PFSK-1 (cell line): ENCODE measurements at regions not wholly inside any gene's neighbourhood (a gene's known extent, or its start where the extent isn't known, plus 50 kb on each side); places are given as distances from the start of the nearest gene placed in this dataset.

ENCODE experiments used
- FOXP2 ChIP-seq: optimal IDR thresholded peaks from 2 replicates; pipeline ENCODE3; 2011; ENCODE audit warnings: borderline replicate concordance, control low read depth, inconsistent platforms; ENCODE audit not compliant: insufficient read depth; ENCODE audit errors: extremely low read length, extremely low read depth
- POLR2AphosphoS5 ChIP-seq: IDR thresholded peaks from 2 replicates; pipeline ENCODE4 v1.6.1; 2012; ENCODE audit warnings: low read depth, mild to moderate bottlenecking, control low read depth, low read length, moderate library complexity
- SIN3A ChIP-seq: IDR thresholded peaks from 2 replicates; pipeline ENCODE4 v1.6.1; 2012; ENCODE audit warnings: mild to moderate bottlenecking, low read length, moderate library complexity, borderline replicate concordance; ENCODE audit not compliant: insufficient read depth
- TAF1 ChIP-seq: IDR thresholded peaks from 2 replicates; pipeline ENCODE4 v1.6.1; 2012; ENCODE audit warnings: low read length, control low read depth, borderline replicate concordance; ENCODE audit not compliant: insufficient read depth
- TF ChIP-seq, protein P1 (sequence below), 2 experiments: IDR thresholded peaks; 2 replicates each; pipeline versions ENCODE4 v1.6.1 to v1.8.0; 2011 to 2012; ENCODE audit warnings: low read depth in 2 of 2, low read length in 2 of 2, control low read depth in 1 of 2, inconsistent platforms in 1 of 2, mild to moderate bottlenecking in 1 of 2, moderate library complexity in 1 of 2; ENCODE audit not compliant: insufficient read depth in 1 of 2

DNA sequence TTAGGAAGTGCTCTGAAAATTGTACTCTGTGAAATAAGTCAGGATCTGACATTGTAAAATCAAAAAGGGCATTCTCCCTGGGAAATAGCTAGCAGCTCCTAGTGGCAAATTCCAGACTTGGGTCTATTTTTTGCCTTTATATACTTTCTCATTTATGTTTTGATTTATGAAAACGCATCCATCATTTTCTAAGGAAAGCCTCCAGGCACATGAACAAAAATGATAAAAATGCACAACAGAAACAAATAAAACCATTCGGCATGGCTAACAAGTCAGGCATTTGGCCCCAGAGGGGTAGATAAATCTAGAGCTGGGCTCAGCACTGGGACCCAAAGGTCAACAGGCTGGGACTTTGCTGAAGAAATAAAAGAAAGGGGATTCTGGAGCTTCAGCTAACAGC is 167.0 kb downstream of the BCL11A start:
- TF ChIP-seq, protein P1, sequence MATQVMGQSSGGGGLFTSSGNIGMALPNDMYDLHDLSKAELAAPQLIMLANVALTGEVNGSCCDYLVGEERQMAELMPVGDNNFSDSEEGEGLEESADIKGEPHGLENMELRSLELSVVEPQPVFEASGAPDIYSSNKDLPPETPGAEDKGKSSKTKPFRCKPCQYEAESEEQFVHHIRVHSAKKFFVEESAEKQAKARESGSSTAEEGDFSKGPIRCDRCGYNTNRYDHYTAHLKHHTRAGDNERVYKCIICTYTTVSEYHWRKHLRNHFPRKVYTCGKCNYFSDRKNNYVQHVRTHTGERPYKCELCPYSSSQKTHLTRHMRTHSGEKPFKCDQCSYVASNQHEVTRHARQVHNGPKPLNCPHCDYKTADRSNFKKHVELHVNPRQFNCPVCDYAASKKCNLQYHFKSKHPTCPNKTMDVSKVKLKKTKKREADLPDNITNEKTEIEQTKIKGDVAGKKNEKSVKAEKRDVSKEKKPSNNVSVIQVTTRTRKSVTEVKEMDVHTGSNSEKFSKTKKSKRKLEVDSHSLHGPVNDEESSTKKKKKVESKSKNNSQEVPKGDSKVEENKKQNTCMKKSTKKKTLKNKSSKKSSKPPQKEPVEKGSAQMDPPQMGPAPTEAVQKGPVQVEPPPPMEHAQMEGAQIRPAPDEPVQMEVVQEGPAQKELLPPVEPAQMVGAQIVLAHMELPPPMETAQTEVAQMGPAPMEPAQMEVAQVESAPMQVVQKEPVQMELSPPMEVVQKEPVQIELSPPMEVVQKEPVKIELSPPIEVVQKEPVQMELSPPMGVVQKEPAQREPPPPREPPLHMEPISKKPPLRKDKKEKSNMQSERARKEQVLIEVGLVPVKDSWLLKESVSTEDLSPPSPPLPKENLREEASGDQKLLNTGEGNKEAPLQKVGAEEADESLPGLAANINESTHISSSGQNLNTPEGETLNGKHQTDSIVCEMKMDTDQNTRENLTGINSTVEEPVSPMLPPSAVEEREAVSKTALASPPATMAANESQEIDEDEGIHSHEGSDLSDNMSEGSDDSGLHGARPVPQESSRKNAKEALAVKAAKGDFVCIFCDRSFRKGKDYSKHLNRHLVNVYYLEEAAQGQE (IDR thresholded peaks at IDR 0.05; ENCODE audit: insufficient read depth in 1 of 2, low read depth in 2 of 2, low read length in 2 of 2), result no peak
- no peak for TF ChIP-seq TAF1
- TF ChIP-seq POLR2AphosphoS5, result no peak

DNA sequence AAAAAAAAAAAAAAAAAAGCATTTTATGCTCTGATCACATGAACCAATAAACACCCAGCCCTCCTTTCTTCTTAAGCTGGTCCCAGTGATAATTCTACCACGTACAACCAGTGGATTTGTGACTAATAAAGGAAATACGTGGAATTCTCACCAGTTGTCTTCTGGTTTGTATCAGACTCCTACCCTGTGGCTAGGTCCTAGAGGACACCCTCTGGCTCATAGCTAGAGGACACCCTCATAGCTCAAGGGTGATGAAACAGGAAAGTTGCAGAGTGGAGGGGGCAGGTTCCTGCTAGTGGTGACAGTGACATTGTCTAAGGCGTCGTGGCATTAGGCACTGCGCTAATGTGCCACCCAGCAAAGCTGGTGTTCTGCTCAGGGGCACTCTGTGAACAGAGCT is 167.8 kb downstream of the BCL11A start:
- no peak for TF ChIP-seq FOXP2
- TF ChIP-seq SIN3A, result no peak
- no peak for TF ChIP-seq TAF1
- TF ChIP-seq, protein P1 (IDR thresholded peaks at IDR 0.05; ENCODE audit: insufficient read depth in 1 of 2, low read depth in 2 of 2, low read length in 2 of 2), result no peak
- TF ChIP-seq POLR2AphosphoS5, result no peak

DNA sequence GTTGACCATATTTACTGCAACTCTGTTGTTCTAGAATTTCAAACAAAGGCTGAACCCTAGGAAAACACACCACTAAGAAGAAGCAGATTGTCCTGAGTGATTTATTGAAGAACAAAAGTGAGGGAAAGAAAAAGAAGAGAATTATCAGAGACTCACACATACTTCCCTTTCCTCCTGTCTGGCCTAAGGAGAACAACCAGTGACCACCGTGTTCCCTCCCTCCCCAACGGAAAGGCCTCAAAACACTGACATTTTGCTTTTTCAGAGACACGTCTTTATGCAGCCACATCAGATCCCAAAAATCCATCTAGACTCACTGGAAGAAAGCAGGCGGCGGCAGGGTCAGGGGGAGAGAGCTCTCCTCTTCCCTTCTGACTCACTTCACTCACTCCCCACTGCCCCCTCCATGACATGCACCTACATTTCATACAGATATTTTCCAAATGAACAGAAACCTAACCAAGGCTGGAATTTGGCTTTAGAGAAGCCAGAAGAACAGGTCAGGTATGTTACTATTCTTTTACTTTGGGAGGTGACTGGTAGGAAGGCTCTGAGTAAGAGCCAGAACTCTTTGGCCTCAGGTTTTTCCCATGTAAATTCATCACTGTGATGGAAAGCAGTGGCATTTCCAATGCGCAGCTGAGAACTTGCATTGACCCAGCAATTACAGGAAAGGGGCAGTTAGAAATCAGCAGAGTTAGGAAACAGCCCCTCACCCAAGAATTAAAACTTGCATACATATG is 169.9 kb downstream of the BCL11A start:
- TF ChIP-seq POLR2AphosphoS5, result no peak
- no peak for TF ChIP-seq SIN3A
- TF ChIP-seq, protein P1 (IDR thresholded peaks at IDR 0.05; ENCODE audit: insufficient read depth in 1 of 2, low read depth in 2 of 2, low read length in 2 of 2), result no peak
- no peak for TF ChIP-seq TAF1
- TF ChIP-seq FOXP2, result no peak

DNA sequence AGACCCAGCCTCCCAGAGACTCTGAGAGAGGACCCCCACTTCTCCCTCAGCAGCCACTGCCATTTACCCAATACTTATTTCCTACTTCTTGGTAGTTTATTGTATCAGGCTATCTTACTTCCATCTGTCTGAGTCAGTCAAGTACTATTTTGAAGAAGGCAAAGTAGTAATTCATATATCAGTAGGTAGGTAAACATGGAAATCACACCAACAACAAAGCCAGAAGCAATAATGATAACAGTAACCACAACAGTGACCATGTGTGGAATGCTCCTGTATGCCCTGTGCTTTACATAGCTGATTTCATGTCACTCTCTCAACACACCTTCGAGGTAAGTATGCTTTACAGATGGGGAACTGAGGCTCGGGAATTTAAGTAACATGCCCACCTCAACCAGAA is 173.0 kb downstream of the BCL11A start:
- no peak for TF ChIP-seq FOXP2
- TF ChIP-seq, protein P1 (IDR thresholded peaks at IDR 0.05; ENCODE audit: insufficient read depth in 1 of 2, low read depth in 2 of 2, low read length in 2 of 2), result no peak
- no peak for TF ChIP-seq SIN3A

DNA sequence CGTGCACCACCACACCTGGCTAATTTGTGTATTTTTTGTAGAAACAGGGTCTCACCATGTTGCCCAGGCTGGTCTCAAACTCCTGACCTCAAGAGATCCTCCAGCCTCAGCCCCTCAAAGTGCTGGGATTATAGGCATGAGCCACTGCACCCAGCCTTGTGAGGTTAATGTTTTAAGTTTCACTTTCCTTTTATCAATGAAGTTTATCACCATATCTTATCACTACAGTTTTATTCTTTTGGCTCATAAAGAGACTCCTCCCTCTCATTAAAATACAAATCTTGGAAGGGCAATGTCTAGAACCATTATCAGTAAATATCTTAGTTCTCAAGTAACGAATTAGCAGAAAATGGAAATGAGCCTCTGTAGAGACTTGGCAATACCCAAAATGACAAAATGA is 173.8 kb downstream of the BCL11A start:
- TF ChIP-seq SIN3A (no peak), TAF1 (no peak), FOXP2 (no peak), POLR2AphosphoS5 (no peak)
- TF ChIP-seq, protein P1 (IDR thresholded peaks at IDR 0.05; ENCODE audit: insufficient read depth in 1 of 2, low read depth in 2 of 2, low read length in 2 of 2), result no peak
